ENCODE measurements at regions not wholly inside any gene's neighbourhood (a gene's known extent, or its start where the extent isn't known, plus 50 kb on each side); places are given as distances from the start of the nearest gene placed in this dataset.

GRCh38 chr22:48091060-48091650 is 1328.7 kb downstream of the TBC1D22A start:
- WGBS, 2 experiments (ENCODE audit: low coverage in 1 of 2, low lambda C conversion rate in 2 of 2, missing lambda C conversion rate in 2 of 2) = 52 to 61% methylated on average over 11 of the region's 11 CpGs

DNA sequence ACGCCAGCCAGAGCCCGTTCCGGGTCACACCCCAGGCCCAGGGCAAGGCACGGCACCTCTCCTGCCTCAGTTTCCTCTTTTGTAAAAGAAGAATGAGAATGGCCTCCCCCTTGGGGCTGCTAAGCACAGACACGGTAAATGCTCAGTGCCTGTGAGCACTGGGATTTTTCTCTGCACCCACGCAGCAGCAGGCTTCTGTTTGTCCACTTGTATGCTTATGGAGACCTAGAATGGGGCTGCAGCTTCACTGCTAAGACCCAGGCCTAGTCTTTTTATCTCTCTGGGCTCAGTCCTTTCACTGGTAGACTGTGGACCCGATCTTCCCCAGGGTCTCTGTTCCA is 1327.9 kb downstream of the TBC1D22A start:
- no peaks in the 10 kb centered on the region for H3K9me3 ChIP-seq (ENCODE audit: low read depth)
- no peaks in the 10 kb centered on the region for H3K79me2 ChIP-seq (ENCODE audit: insufficient read depth)
- 10% methylated on average over 7 of the region's 7 CpGs for WGBS, 2 experiments (ENCODE audit: low coverage in 1 of 2, low lambda C conversion rate in 2 of 2, missing lambda C conversion rate in 2 of 2)
- H3K4me2 ChIP-seq (ENCODE audit: unreplicated experiment) = no peak overlapping the region
- no peaks in the 10 kb centered on the region for H3K36me3 ChIP-seq (ENCODE audit: low read depth)
- TF ChIP-seq EZH2phosphoT487 (IDR thresholded peaks at IDR 0.05; ENCODE audit: insufficient read depth, low read depth) (no peak), EZH2 (IDR thresholded peaks at IDR 0.05; ENCODE audit: insufficient read depth, poor library complexity, severe bottlenecking) (no peak)
- no peaks in the 10 kb centered on the region for H3K9me2 ChIP-seq (ENCODE audit: insufficient read depth)
- H3K4me3 ChIP-seq = no peak overlapping the region
- H2AFZ ChIP-seq = no peak overlapping the region
- H4K20me1 ChIP-seq (ENCODE audit: insufficient read depth) = no peaks in the 10 kb centered on the region
- no peaks in the 10 kb centered on the region for H3F3A ChIP-seq (ENCODE audit: insufficient read depth)
- H3K4me1 ChIP-seq (ENCODE audit: insufficient read depth) = peaks cover 4% of the 10 kb centered on the region; the same call in 1 of the 2 replicates
- no peak overlapping the region for H3K27ac ChIP-seq
- in situ Hi-C loops (cut with MboI) = no loop called here
- DNase-seq = no peak
- H3K27me3 ChIP-seq (replicated peaks; ENCODE audit: insufficient read depth) = peaks cover 6% of the 10 kb centered on the region; the same call in 1 of the 2 replicates
- H3K9ac ChIP-seq = no peak overlapping the region

More at GRCh38 chr22:48091060-48091650, 1328.7 kb downstream of the TBC1D22A start:
- no peaks in the 10 kb centered on the region for H3K9me3 ChIP-seq (ENCODE audit: low read depth)
- H3K4me3 ChIP-seq = no peak overlapping the region
- no peak overlapping the region for H3K4me2 ChIP-seq (ENCODE audit: unreplicated experiment)
- no peaks in the 10 kb centered on the region for H3F3A ChIP-seq (ENCODE audit: insufficient read depth)
- peaks cover 4% of the 10 kb centered on the region; the same call in 1 of the 2 replicates for H3K4me1 ChIP-seq (ENCODE audit: insufficient read depth)
- no peak overlapping the region for H2AFZ ChIP-seq
- no peaks in the 10 kb centered on the region for H3K9me2 ChIP-seq (ENCODE audit: insufficient read depth)
- no peak overlapping the region for H3K9ac ChIP-seq
- DNase-seq = no peak
- no peak overlapping the region for H3K27ac ChIP-seq
- H3K27me3 ChIP-seq (replicated peaks; ENCODE audit: insufficient read depth) = peaks cover 6% of the 10 kb centered on the region; the same call in 1 of the 2 replicates
- no peaks in the 10 kb centered on the region for H3K36me3 ChIP-seq (ENCODE audit: low read depth)
- H3K79me2 ChIP-seq (ENCODE audit: insufficient read depth) = no peaks in the 10 kb centered on the region
- no peaks in the 10 kb centered on the region for H4K20me1 ChIP-seq (ENCODE audit: insufficient read depth)
- no peak for TF ChIP-seq EZH2phosphoT487 (IDR thresholded peaks at IDR 0.05; ENCODE audit: insufficient read depth, low read depth)
- in situ Hi-C loops (cut with MboI) = no loop called here

DNA sequence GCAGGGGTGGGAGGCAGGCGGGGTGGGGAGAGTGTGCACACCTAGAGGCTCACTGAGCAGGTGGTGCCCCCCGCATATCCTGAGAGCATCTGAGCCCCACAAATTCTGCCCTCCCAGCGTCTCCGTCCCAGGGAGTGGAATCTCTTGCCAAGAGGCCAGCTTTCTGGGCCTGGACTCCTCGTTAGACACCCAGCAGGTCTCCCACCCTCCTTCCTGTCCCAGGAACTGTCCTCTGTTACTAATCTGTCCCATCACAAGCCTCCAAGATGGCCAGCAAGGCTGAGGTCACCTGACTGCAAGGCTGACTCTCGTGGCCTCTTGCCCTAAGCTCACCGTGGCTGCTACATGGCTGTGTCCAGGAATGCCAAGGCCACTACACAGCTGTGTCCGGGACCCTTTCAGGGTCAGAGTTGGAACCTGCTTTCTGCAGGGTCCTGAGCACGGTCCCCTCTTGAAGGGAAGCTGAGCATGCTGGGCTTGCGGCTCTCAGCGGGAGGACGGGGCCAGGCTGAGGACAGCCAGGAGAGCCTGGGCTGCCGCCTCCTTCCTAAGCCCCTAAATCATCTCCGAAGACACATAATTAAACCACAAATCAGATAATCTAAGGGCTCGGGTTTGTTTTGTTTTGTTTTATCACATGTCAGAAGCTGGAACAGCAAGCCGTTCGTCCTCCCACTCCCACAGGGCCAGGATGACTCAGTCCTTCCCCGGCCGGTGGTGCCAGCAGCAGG is 1327.3 kb downstream of the TBC1D22A start:
- H3K27ac ChIP-seq = no peak overlapping the region
- no peak overlapping the region for H3K4me2 ChIP-seq (ENCODE audit: unreplicated experiment)
- H4K20me1 ChIP-seq (ENCODE audit: insufficient read depth) = no peaks in the 10 kb centered on the region
- no peaks in the 10 kb centered on the region for H3K36me3 ChIP-seq (ENCODE audit: low read depth)
- DNase-seq = peak; percentile 52
- H3K79me2 ChIP-seq (ENCODE audit: insufficient read depth) = no peaks in the 10 kb centered on the region
- H2AFZ ChIP-seq = no peak overlapping the region
- H3K27me3 ChIP-seq (replicated peaks; ENCODE audit: insufficient read depth) = peaks cover 6% of the 10 kb centered on the region; the same call in 1 of the 2 replicates
- in situ Hi-C loops (cut with MboI) = no loop called here
- no peak overlapping the region for H3K4me3 ChIP-seq
- TF ChIP-seq EZH2phosphoT487 (IDR thresholded peaks at IDR 0.05; ENCODE audit: insufficient read depth, low read depth) (no peak), EZH2 (IDR thresholded peaks at IDR 0.05; ENCODE audit: insufficient read depth, poor library complexity, severe bottlenecking) (no peak)
- no peaks in the 10 kb centered on the region for H3K9me2 ChIP-seq (ENCODE audit: insufficient read depth)
- peaks cover 4% of the 10 kb centered on the region; the same call in 1 of the 2 replicates for H3K4me1 ChIP-seq (ENCODE audit: insufficient read depth)
- H3F3A ChIP-seq (ENCODE audit: insufficient read depth) = no peaks in the 10 kb centered on the region
- H3K9ac ChIP-seq = no peak overlapping the region
- H3K9me3 ChIP-seq (ENCODE audit: low read depth) = no peaks in the 10 kb centered on the region
- WGBS, 2 experiments (ENCODE audit: low coverage in 1 of 2, low lambda C conversion rate in 2 of 2, missing lambda C conversion rate in 2 of 2) = 2 to 3% methylated on average over 19 of the region's 19 CpGs

GRCh38 chr22:48088926-48089536 is 1326.6 kb downstream of the TBC1D22A start:
- no peaks in the 10 kb centered on the region for H3K36me3 ChIP-seq (ENCODE audit: low read depth)
- no peak for DNase-seq
- H3K9ac ChIP-seq = no peak overlapping the region
- H3F3A ChIP-seq (ENCODE audit: insufficient read depth) = no peaks in the 10 kb centered on the region
- H3K4me3 ChIP-seq = no peak overlapping the region
- 11 to 19% methylated on average over 8 of the region's 8 CpGs for WGBS, 2 experiments (ENCODE audit: low coverage in 1 of 2, low lambda C conversion rate in 2 of 2, missing lambda C conversion rate in 2 of 2)
- H3K27ac ChIP-seq = no peak overlapping the region
- H3K9me2 ChIP-seq (ENCODE audit: insufficient read depth) = no peaks in the 10 kb centered on the region
- no peak overlapping the region for H2AFZ ChIP-seq
- no peaks in the 10 kb centered on the region for H3K9me3 ChIP-seq (ENCODE audit: low read depth)
- no peaks in the 10 kb centered on the region for H4K20me1 ChIP-seq (ENCODE audit: insufficient read depth)
- no peaks in the 10 kb centered on the region for H3K79me2 ChIP-seq (ENCODE audit: insufficient read depth)
- no peak overlapping the region for H3K4me2 ChIP-seq (ENCODE audit: unreplicated experiment)
- peaks cover 6% of the 10 kb centered on the region; the same call in 1 of the 2 replicates for H3K27me3 ChIP-seq (replicated peaks; ENCODE audit: insufficient read depth)
- in situ Hi-C loops (cut with MboI) = no loop called here
- H3K4me1 ChIP-seq (ENCODE audit: insufficient read depth) = peaks cover 4% of the 10 kb centered on the region; the same call in 1 of the 2 replicates
- TF ChIP-seq EZH2phosphoT487 (IDR thresholded peaks at IDR 0.05; ENCODE audit: insufficient read depth, low read depth) = no peak
- TF ChIP-seq EZH2 (IDR thresholded peaks at IDR 0.05; ENCODE audit: insufficient read depth, poor library complexity, severe bottlenecking) = no peak
